PC-3 (cell line): ENCODE measurements at regions not wholly inside any gene's neighbourhood (a gene's known extent, or its start where the extent isn't known, plus 50 kb on each side); places are given as distances from the start of the nearest gene placed in this dataset.

ENCODE experiments used
- ATAC-seq: fragments of 200-7000 bp; cut with Tn5 transposase; 2 replicates; pipeline ENCODE4 v1.9.1; 2020; ENCODE audit warnings: mild to moderate bottlenecking, moderate library complexity
- BruUV-seq: library from RNA; stranded (reverse); fragments of 400-500 nt; replicated peaks from 2 replicates; lab custom pipeline; 2021; lab: Mats Ljungman, UMichigan
- CTCF ChIA-PET: fragments of 300-600 bp; sonication (Branson Sonifier 250); formaldehyde crosslinking; loops from one replicate; lab custom pipeline; 2022; ENCODE audit warnings: antibody characterized with exemption; lab: Charles Lee
- POLR2A ChIA-PET: fragments of 300-600 bp; sonication (Branson Sonifier 250); formaldehyde crosslinking; loops from one replicate; lab custom pipeline; 2022; ENCODE audit warnings: antibody characterized with exemption; ENCODE audit not compliant: unreplicated experiment; lab: Charles Lee
- DNase-seq: peaks from one replicate; pipeline ENCODE4 v3.0.0-alpha.2; 2015
- H2AFZ ChIP-seq: fragments of 300-600 bp; sonication (generic); 2 replicates; pipeline ENCODE4 v1.6.0; 2016; ENCODE audit warnings: antibody characterized with exemption, low read length
- H3F3A ChIP-seq: fragments of 300-600 bp; sonication (generic); one replicate; pipeline ENCODE4 v1.6.0; 2017; ENCODE audit warnings: antibody characterized with exemption, low read length, control low read depth, mild to moderate bottlenecking; ENCODE audit not compliant: unreplicated experiment
- H3K27ac ChIP-seq: fragments of 300-600 bp; sonication (generic); 2 replicates; pipeline ENCODE4 v1.5.1; 2016; ENCODE audit warnings: mild to moderate bottlenecking, low read length
- H3K27me3 ChIP-seq: fragments of 300-600 bp; sonication (generic); 2 replicates; pipeline ENCODE4 v1.6.1; 2016; ENCODE audit warnings: low read length, mixed read lengths
- H3K36me3 ChIP-seq: fragments of 300-600 bp; sonication (generic); 2 replicates; pipeline ENCODE4 v1.6.1; 2016; ENCODE audit warnings: low read depth, mixed run types, low read length, mixed read lengths
- H3K4me1 ChIP-seq: fragments of 300-600 bp; sonication (generic); 2 replicates; pipeline ENCODE4 v1.5.1; 2016; ENCODE audit warnings: low read length; ENCODE audit not compliant: insufficient read depth
- H3K4me2 ChIP-seq: fragments of 300-600 bp; sonication (generic); 2 replicates; pipeline ENCODE4 v1.6.0; 2016; ENCODE audit warnings: low read length
- H3K4me3 ChIP-seq: fragments of 300-600 bp; sonication (generic); 2 replicates; pipeline ENCODE4 v1.5.1; 2016; ENCODE audit warnings: mild to moderate bottlenecking, low read length, mixed read lengths
- H3K79me2 ChIP-seq: fragments of 300-600 bp; sonication (generic); 2 replicates; pipeline ENCODE4 v1.6.1; 2017; ENCODE audit warnings: low read length, mixed read lengths
- H3K9ac ChIP-seq: fragments of 300-600 bp; sonication (generic); 2 replicates; pipeline ENCODE4 v1.6.0; 2016; ENCODE audit warnings: mild to moderate bottlenecking, low read length
- H3K9me2 ChIP-seq: fragments of 300-600 bp; sonication (generic); replicated peaks from 2 replicates; pipeline ENCODE4 v1.6.1; 2016; ENCODE audit warnings: mixed run types, low read length, mixed read lengths
- H3K9me3 ChIP-seq: fragments of 300-600 bp; sonication (generic); 2 replicates; pipeline ENCODE4 v1.6.1; 2016; ENCODE audit warnings: low read length, mixed read lengths
- H4K20me1 ChIP-seq: fragments of 300-600 bp; sonication (generic); 2 replicates; pipeline ENCODE4 v1.6.1; 2016; ENCODE audit warnings: low read length, mixed read lengths
- EZH2 ChIP-seq: fragments of 300-600 bp; sonication (generic); IDR thresholded peaks from one replicate; pipeline ENCODE4 v1.6.1; 2017; ENCODE audit warnings: antibody characterized with exemption, mild to moderate bottlenecking, low read length; ENCODE audit not compliant: unreplicated experiment
- EZH2phosphoT487 ChIP-seq: fragments of 300-600 bp; sonication (generic); IDR thresholded peaks from 2 replicates; pipeline ENCODE4 v1.6.1; 2018; ENCODE audit warnings: mild to moderate bottlenecking, antibody characterized with exemption, low read length, borderline replicate concordance
- intact Hi-C: fragments of 100-400 bp; cut with micrococcal nuclease; formaldehyde crosslinking; loops from 2 replicates; pipeline ENCODE4 v1.9.0; 2023
- TF ChIP-seq, protein P1 (sequence below): fragments of 300-600 bp; sonication (generic); conservative IDR thresholded peaks from 2 replicates; pipeline ENCODE4 v1.5.1; 2017; ENCODE audit warnings: antibody characterized with exemption, low read depth, mild to moderate bottlenecking, low read length

DNA sequence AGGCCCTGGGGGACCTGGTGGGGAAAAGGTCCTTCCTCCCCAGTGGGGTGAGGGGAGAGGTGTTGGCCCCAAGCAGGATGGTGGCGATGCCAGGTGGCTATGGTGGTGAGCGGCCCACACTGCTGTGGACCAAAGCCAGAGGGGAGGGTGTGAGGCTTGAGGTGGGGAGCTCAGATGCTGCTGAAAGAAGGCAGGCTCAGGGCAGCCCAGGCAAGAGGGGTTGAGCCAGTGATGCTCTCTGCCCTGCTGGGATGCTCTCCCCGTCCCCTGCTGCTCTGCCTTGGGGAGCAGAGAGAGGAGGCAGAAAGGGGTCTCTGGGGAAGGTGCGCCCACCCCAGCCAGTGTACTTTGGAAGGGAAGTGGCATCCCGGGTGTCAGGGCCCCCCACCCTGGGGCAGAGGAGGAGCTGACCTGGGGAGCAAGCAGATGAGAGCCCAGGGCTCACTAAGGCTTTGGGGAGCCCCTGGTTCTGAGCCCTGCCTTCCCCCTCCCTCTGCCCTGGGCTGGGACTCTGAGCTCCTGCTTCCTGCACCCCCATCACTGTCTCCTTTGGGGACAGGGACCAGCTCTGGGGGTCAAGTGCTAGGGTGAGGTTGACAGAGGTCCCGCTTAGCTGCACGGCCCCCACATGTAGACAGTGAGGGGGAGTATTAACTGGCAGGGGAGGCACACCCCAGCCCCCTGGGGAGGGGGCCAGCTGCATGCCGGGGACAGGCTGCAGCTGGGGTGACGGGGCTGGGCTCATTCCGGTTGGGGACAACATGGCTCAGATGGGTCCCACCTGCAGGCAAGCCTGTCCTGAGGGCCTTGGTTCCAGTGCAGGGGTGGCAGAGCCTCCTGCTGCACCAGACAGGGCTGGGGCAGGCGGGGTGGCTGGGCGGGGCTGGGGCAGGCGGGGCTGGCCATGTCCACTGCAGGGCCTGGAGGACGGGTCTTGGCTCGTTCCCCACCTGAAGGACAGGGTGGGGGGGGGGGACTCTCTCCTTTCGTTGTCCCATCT is 124.4 kb downstream of the KIF26A start:
- H3K4me1 ChIP-seq = no peaks in the 10 kb centered on the region
- ATAC-seq (no peak), DNase-seq (no peak)
- H3K36me3 ChIP-seq = no peaks in the 10 kb centered on the region
- no peak overlapping the region for H3K4me2 ChIP-seq
- no peaks in the 10 kb centered on the region for H3K79me2 ChIP-seq
- H3K9me3 ChIP-seq = no peaks in the 10 kb centered on the region
- no peak overlapping the region for H3K27ac ChIP-seq
- H3K9ac ChIP-seq = no peak overlapping the region
- peaks cover 18% of the 10 kb centered on the region; the same call in 1 of the 2 replicates for H3K27me3 ChIP-seq
- intact Hi-C loops = no loop called here
- POLR2A ChIA-PET = no interaction called here
- no peaks in the 10 kb centered on the region for H3F3A ChIP-seq
- no peak overlapping the region for H2AFZ ChIP-seq
- H3K9me2 ChIP-seq = no peaks in the 10 kb centered on the region
- TF ChIP-seq EZH2phosphoT487 = no peak
- no peak for TF ChIP-seq EZH2
- TF ChIP-seq, protein P1, sequence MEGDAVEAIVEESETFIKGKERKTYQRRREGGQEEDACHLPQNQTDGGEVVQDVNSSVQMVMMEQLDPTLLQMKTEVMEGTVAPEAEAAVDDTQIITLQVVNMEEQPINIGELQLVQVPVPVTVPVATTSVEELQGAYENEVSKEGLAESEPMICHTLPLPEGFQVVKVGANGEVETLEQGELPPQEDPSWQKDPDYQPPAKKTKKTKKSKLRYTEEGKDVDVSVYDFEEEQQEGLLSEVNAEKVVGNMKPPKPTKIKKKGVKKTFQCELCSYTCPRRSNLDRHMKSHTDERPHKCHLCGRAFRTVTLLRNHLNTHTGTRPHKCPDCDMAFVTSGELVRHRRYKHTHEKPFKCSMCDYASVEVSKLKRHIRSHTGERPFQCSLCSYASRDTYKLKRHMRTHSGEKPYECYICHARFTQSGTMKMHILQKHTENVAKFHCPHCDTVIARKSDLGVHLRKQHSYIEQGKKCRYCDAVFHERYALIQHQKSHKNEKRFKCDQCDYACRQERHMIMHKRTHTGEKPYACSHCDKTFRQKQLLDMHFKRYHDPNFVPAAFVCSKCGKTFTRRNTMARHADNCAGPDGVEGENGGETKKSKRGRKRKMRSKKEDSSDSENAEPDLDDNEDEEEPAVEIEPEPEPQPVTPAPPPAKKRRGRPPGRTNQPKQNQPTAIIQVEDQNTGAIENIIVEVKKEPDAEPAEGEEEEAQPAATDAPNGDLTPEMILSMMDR = no peak
- CTCF ChIA-PET = no interaction called here
- H3K4me3 ChIP-seq = no peak overlapping the region
- no peaks in the 10 kb centered on the region for H4K20me1 ChIP-seq
- BruUV-seq = no TSS peak

- no peak for DNase-seq
- H3K4me3 ChIP-seq = no peak overlapping the region
- H4K20me1 ChIP-seq = no peaks in the 10 kb centered on the region
- no TSS peak for BruUV-seq
- intact Hi-C loops = no loop called here
- no peaks in the 10 kb centered on the region for H3K79me2 ChIP-seq
- TF ChIP-seq, protein P1 = no peak
- TF ChIP-seq EZH2phosphoT487 = no peak
- ChIA-PET CTCF (no interaction called here), POLR2A (no interaction called here)
- H3K9me2 ChIP-seq = no peaks in the 10 kb centered on the region
- no peak for ATAC-seq
- H3K4me1 ChIP-seq = no peaks in the 10 kb centered on the region
- H3K36me3 ChIP-seq = no peaks in the 10 kb centered on the region
- H3K27ac ChIP-seq = no peak overlapping the region
- H3F3A ChIP-seq = no peaks in the 10 kb centered on the region
- no peak overlapping the region for H3K4me2 ChIP-seq
- H2AFZ ChIP-seq = no peak overlapping the region
- no peaks in the 10 kb centered on the region for H3K9me3 ChIP-seq
- H3K9ac ChIP-seq = no peak overlapping the region
- H3K27me3 ChIP-seq = peaks cover 12% of the 10 kb centered on the region; the same call in 1 of the 2 replicates
These were observed 125.4 kb downstream of the KIF26A start for GRCh38 chr14:104263675-104264358.
